H1 (cell line): ENCODE measurements at regions not wholly inside any gene's neighbourhood (a gene's known extent, or its start where the extent isn't known, plus 50 kb on each side); places are given as distances from the start of the nearest gene placed in this dataset.

Experiments used
- CTCF ChIA-PET: fragments of 300-600 bp; sonication (Branson Sonifier 250); formaldehyde crosslinking; loops from one replicate; lab custom pipeline; 2021; ENCODE audit not compliant: partially characterized antibody; lab: Charles Lee
- POLR2A ChIA-PET: fragments of 300-600 bp; sonication (Branson Sonifier 250); formaldehyde crosslinking; loops from one replicate; lab custom pipeline; 2021; ENCODE audit warnings: inconsistent platforms; ENCODE audit not compliant: partially characterized antibody; lab: Charles Lee
- DNase-seq, 2 experiments: peaks; one replicate each; pipeline versions ENCODE4 v3.0.0 to v3.0.0-alpha.2; 2010 to 2022; ENCODE audit warnings: low spot score in 2 of 2, low read depth in 1 of 2, mixed read lengths in 1 of 2
- FAIRE-seq: peaks from 2 replicates; lab custom pipeline; 2011; peaks lifted over from hg19 to GRCh38; lab: Jason Lieb, UNC
- H2AFZ ChIP-seq: 2 replicates; pipeline ENCODE4 v1.8.1; 2012; ENCODE audit warnings: low read length, inconsistent platforms
- H2AK5ac ChIP-seq: 2 replicates; pipeline ENCODE4 v1.6.1; 2013; ENCODE audit warnings: low read depth, low read length
- H2BK120ac ChIP-seq: replicated peaks from 2 replicates; pipeline ENCODE3; 2013; ENCODE audit warnings: low read depth, low read length, inconsistent platforms
- H2BK12ac ChIP-seq: 2 replicates; pipeline ENCODE4 v1.6.1; 2013; ENCODE audit warnings: low read depth, low read length
- H2BK15ac ChIP-seq: 2 replicates; pipeline ENCODE4 v1.6.1; 2013; ENCODE audit warnings: low read length
- H2BK20ac ChIP-seq: 2 replicates; pipeline ENCODE4 v1.6.1; 2013; ENCODE audit warnings: low read length
- H2BK5ac ChIP-seq: 2 replicates; pipeline ENCODE4 v1.6.1; 2013; ENCODE audit warnings: low read depth, low read length
- H3K14ac ChIP-seq: 2 replicates; pipeline ENCODE4 v1.6.1; 2013; ENCODE audit warnings: inconsistent platforms; ENCODE audit not compliant: insufficient read length
- H3K18ac ChIP-seq: 2 replicates; pipeline ENCODE4 v1.6.1; 2013; ENCODE audit warnings: low read length; ENCODE audit errors: extremely low read depth
- H3K23ac ChIP-seq: 2 replicates; pipeline ENCODE4 v1.6.1; 2013; ENCODE audit warnings: inconsistent platforms; ENCODE audit not compliant: insufficient read length
- H3K23me2 ChIP-seq: 2 replicates; pipeline ENCODE4 v1.6.1; 2013; ENCODE audit warnings: low read depth, low read length
- H3K27ac ChIP-seq: 2 replicates; pipeline ENCODE4 v1.6.1; 2011; ENCODE audit warnings: low read depth, low read length, inconsistent platforms
- H3K27me3 ChIP-seq, 4 experiments: replicated peaks in 1 of 4; 1 replicate in 1 of 4; 2 replicates in 3 of 4; pipeline versions ENCODE4 v1.6.1 to v1.8.1; 2011 to 2013; ENCODE audit warnings: low read length in 3 of 4, mild to moderate bottlenecking in 3 of 4, inconsistent platforms in 2 of 4, mixed read lengths in 2 of 4, moderate library complexity in 1 of 4; ENCODE audit not compliant: control insufficient read depth in 3 of 4, insufficient read depth in 3 of 4; ENCODE audit errors: extremely low read depth in 1 of 4
- H3K36me3 ChIP-seq, 4 experiments: 2 replicates each; pipeline versions ENCODE4 v1.6.1 to v1.8.1; 2011 to 2013; ENCODE audit warnings: mild to moderate bottlenecking in 4 of 4, low read length in 3 of 4, moderate library complexity in 2 of 4, control low read depth in 1 of 4, inconsistent platforms in 1 of 4; ENCODE audit not compliant: insufficient read depth in 4 of 4, control insufficient read depth in 2 of 4
- H3K4ac ChIP-seq: replicated peaks from 2 replicates; pipeline ENCODE3; 2013; ENCODE audit warnings: low read length, low read depth, mixed read lengths, inconsistent platforms; ENCODE audit not compliant: insufficient read length
- H3K4me1 ChIP-seq, 4 experiments: replicated peaks in 1 of 4; 1 replicate in 1 of 4; 2 replicates in 3 of 4; pipeline versions ENCODE4 v1.6.1 to v1.8.1; 2011 to 2013; ENCODE audit warnings: low read length in 3 of 4, inconsistent platforms in 2 of 4, mixed read lengths in 1 of 4; ENCODE audit not compliant: insufficient read depth in 4 of 4, control insufficient read depth in 3 of 4
- H3K4me2 ChIP-seq, 2 experiments: 2 replicates each; pipeline versions ENCODE4 v1.6.1 to v1.8.1; 2011 to 2013; ENCODE audit warnings: low read depth in 2 of 2, low read length in 2 of 2, control low read depth in 1 of 2, inconsistent platforms in 1 of 2, mild to moderate bottlenecking in 1 of 2; ENCODE audit not compliant: insufficient read depth in 1 of 2
- H3K4me3 ChIP-seq, 4 experiments: fragments of 200-600, 300-600 bp in 1 of 4; sonication (generic), shearing (Covaris generic), sonication (Bioruptor Twin) in 1 of 4; 2 replicates each; pipeline versions ENCODE4 v1.5.1 to v1.8.1; 2011 to 2016; ENCODE audit warnings: low read length in 4 of 4, low read depth in 3 of 4, control low read depth in 2 of 4, inconsistent platforms in 2 of 4, mild to moderate bottlenecking in 2 of 4, mixed read lengths in 1 of 4, moderate library complexity in 1 of 4; ENCODE audit not compliant: insufficient read depth in 2 of 4; ENCODE audit errors: extremely low read depth in 1 of 4
- H3K56ac ChIP-seq: replicated peaks from 2 replicates; pipeline ENCODE3; 2013; ENCODE audit warnings: low read depth, mild to moderate bottlenecking, mixed read lengths, low read length, inconsistent platforms; ENCODE audit not compliant: insufficient read length
- H3K79me1 ChIP-seq: 2 replicates; pipeline ENCODE4 v1.6.1; 2013; ENCODE audit warnings: low read depth, low read length, control low read depth
- H3K79me2 ChIP-seq, 2 experiments: 2 replicates each; pipeline versions ENCODE4 v1.6.1 to v1.8.1; 2012 to 2013; ENCODE audit warnings: low read length in 2 of 2, mild to moderate bottlenecking in 2 of 2, inconsistent platforms in 1 of 2; ENCODE audit not compliant: insufficient read depth in 2 of 2, control insufficient read depth in 1 of 2
- H3K9ac ChIP-seq, 4 experiments: replicated peaks in 1 of 4; 1 replicate in 1 of 4; 2 replicates in 3 of 4; pipeline versions ENCODE4 v1.6.1 to v1.8.1; 2011 to 2013; ENCODE audit warnings: low read depth in 3 of 4, low read length in 3 of 4, control low read depth in 2 of 4, mild to moderate bottlenecking in 2 of 4, moderate library complexity in 2 of 4, inconsistent platforms in 1 of 4; ENCODE audit errors: extremely low read depth in 1 of 4
- H3K9me3 ChIP-seq, 2 experiments: 2 replicates each; pipeline versions ENCODE4 v1.6.1 to v1.8.1; 2012 to 2013; ENCODE audit warnings: mild to moderate bottlenecking in 2 of 2, moderate library complexity in 2 of 2, control low read depth in 1 of 2, inconsistent platforms in 1 of 2, low read depth in 1 of 2, low read length in 1 of 2, mixed read lengths in 1 of 2; ENCODE audit not compliant: insufficient read depth in 2 of 2
- H4K20me1 ChIP-seq, 2 experiments: replicated peaks in 1 of 2; 2 replicates each; pipeline versions ENCODE3 to v1.8.1; 2011 to 2013; ENCODE audit warnings: inconsistent platforms in 2 of 2, low read length in 2 of 2, mild to moderate bottlenecking in 1 of 2; ENCODE audit not compliant: insufficient read depth in 2 of 2, control insufficient read depth in 1 of 2
- H4K5ac ChIP-seq: 2 replicates; pipeline ENCODE4 v1.6.1; 2013; ENCODE audit warnings: low read length, low read depth, mixed read lengths, inconsistent platforms; ENCODE audit not compliant: insufficient read length
- H4K8ac ChIP-seq: 2 replicates; pipeline ENCODE4 v1.8.0; 2013; ENCODE audit warnings: mild to moderate bottlenecking, moderate library complexity, low read length, inconsistent platforms; ENCODE audit not compliant: insufficient read depth; ENCODE audit errors: extremely low read depth
- H4K91ac ChIP-seq: replicated peaks from 2 replicates; pipeline ENCODE3; 2013; ENCODE audit warnings: low read length, mixed read lengths, inconsistent platforms; ENCODE audit not compliant: insufficient read length
- ATF2 ChIP-seq: IDR thresholded peaks from 2 replicates; pipeline ENCODE4 v1.6.1; 2012; ENCODE audit warnings: low read length, inconsistent platforms
- BACH1 ChIP-seq: IDR thresholded peaks from 2 replicates; pipeline ENCODE4 v1.6.1; 2012; ENCODE audit warnings: low read length, improper control_type of control experiment
- BRCA1 ChIP-seq: IDR thresholded peaks from 2 replicates; pipeline ENCODE4 v1.6.1; 2012; ENCODE audit warnings: low read depth, low read length, improper control_type of control experiment
- EGR1 ChIP-seq: IDR thresholded peaks from 2 replicates; pipeline ENCODE4 v1.6.1; 2011; ENCODE audit warnings: low read depth, low read length, borderline replicate concordance
- GABPA ChIP-seq: IDR thresholded peaks from 2 replicates; pipeline ENCODE4 v1.6.1; 2011; ENCODE audit warnings: mild to moderate bottlenecking, low read length, moderate library complexity, borderline replicate concordance; ENCODE audit not compliant: insufficient read depth
- GTF2F1 ChIP-seq: IDR thresholded peaks from 2 replicates; pipeline ENCODE4 v1.6.1; 2012; ENCODE audit warnings: low read depth, low read length, improper control_type of control experiment, borderline replicate concordance
- KDM4A ChIP-seq: IDR thresholded peaks from one replicate; pipeline ENCODE4 v1.7.1; 2012; ENCODE audit warnings: low read depth, mild to moderate bottlenecking, moderate library complexity, low read length, inconsistent platforms; ENCODE audit not compliant: severe bottlenecking
- NRF1 ChIP-seq: IDR thresholded peaks from 2 replicates; pipeline ENCODE4 v1.6.1; 2011; ENCODE audit warnings: mild to moderate bottlenecking, low read depth, low read length, improper control_type of control experiment
- SAP30 ChIP-seq: fragments of 300-600 bp; sonication (generic); IDR thresholded peaks from 2 replicates; pipeline ENCODE4 v1.7.1; 2012; ENCODE audit warnings: low read length, moderate library complexity, mild to moderate bottlenecking, inconsistent platforms; ENCODE audit not compliant: insufficient read depth, insufficient replicate concordance
- SP4 ChIP-seq: IDR thresholded peaks from 2 replicates; pipeline ENCODE4 v1.6.1; 2012; ENCODE audit warnings: low read length, inconsistent platforms
- TAF1 ChIP-seq: IDR thresholded peaks from 2 replicates; pipeline ENCODE4 v1.6.1; 2011; ENCODE audit warnings: mild to moderate bottlenecking, low read depth, low read length
- ZNF274 ChIP-seq: IDR thresholded peaks from 2 replicates; pipeline ENCODE4 v1.7.0; 2012; ENCODE audit warnings: low read length, borderline replicate concordance; ENCODE audit errors: extremely low read depth
- WGBS, 2 experiments: shearing (Covaris generic) in 1 of 2; methylation state at CpG; one replicate each; pipeline versions ENCODE4 v1.1.6 to v1.1.7; 2013 to 2015; ENCODE audit warnings: low lambda C conversion rate in 2 of 2, mixed read lengths in 2 of 2, inconsistent platforms in 1 of 2, low coverage in 1 of 2, missing lambda C conversion rate in 1 of 2; ENCODE audit not compliant: insufficient replicate concordance in 2 of 2, insufficient coverage in 1 of 2, insufficient read length in 1 of 2; ENCODE audit errors: extremely low coverage in 1 of 2, missing lambda C conversion rate in 1 of 2; 5-methylcytosine and 5-hydroxymethylcytosine counted together

GRCh38 chr6:113425977-113426660 is 431.0 kb upstream of the MARCKS start:
- H3K36me3 ChIP-seq: no peaks in the 10 kb centered on the region
- H3K27ac ChIP-seq: no peak overlapping the region
- ChIA-PET CTCF (interaction anchor here (0.6 kb wide), 1 partner anchor 1797 kb away, joined by 3 read pairs; no protein-coding TSS in a partner anchor), POLR2A (interaction anchor here (0.6 kb wide), 1 partner anchor 433 kb away, joined by 3 read pairs; no protein-coding TSS in a partner anchor)
- no peaks in the 10 kb centered on the region for H3K4me1 ChIP-seq
- H3K79me1 ChIP-seq: no peaks in the 10 kb centered on the region
- H3K4me3 ChIP-seq: no peak overlapping the region
- no peak overlapping the region for H2AFZ ChIP-seq
- no peak overlapping the region for H4K91ac ChIP-seq
- 95% methylated on average over 3 of the region's 3 CpGs; no CpG with 5 or more reads in 1 of the 2 experiments for WGBS, 2 experiments
- H3K23me2 ChIP-seq: no peaks in the 10 kb centered on the region
- no peaks in the 10 kb centered on the region for H3K79me2 ChIP-seq
- no peak overlapping the region for H2BK5ac ChIP-seq
- TF ChIP-seq GABPA (no peak), TAF1 (no peak), GTF2F1 (no peak), BACH1 (no peak), NRF1 (no peak), ZNF274 (no peak), KDM4A (no peak), BRCA1 (no peak), ATF2 (no peak), EGR1 (no peak), SAP30 (no peak), SP4 (no peak)
- TF ChIP-seq, all 59 proteins: peak for 0
- Histone ChIP-seq H2BK15ac (no peak overlapping the region), H4K8ac (no peak overlapping the region), H3K9me3 (no peaks in the 10 kb centered on the region), H3K56ac (no peak overlapping the region), H3K4me2 (no peak overlapping the region), H3K14ac (no peak overlapping the region), H3K18ac (no peak overlapping the region), H2BK12ac (no peak overlapping the region), H3K4ac (no peak overlapping the region), H3K27me3 (peaks cover 0 to 1% (median 0%) of the 10 kb centered on the region in 4 experiments; a peak in 1 of 7 replicates), H4K20me1 (no peaks in the 10 kb centered on the region), H2BK120ac (no peak overlapping the region), H2BK20ac (no peak overlapping the region), H3K23ac (no peak overlapping the region), H4K5ac (no peak overlapping the region), H2AK5ac (no peak overlapping the region), H3K9ac (no peak overlapping the region)
- FAIRE-seq (no peak), DNase-seq (no peak)
